Transverse colon (tissue), 4 donors: ENCODE measurements at regions not wholly inside any gene's neighbourhood (a gene's known extent, or its start where the extent isn't known, plus 50 kb on each side); places are given as distances from the start of the nearest gene placed in this dataset.

ENCODE experiments used
- DNase-seq: peaks from one replicate; pipeline ENCODE4 v3.0.0-alpha.2; 2019
- H3K27ac ChIP-seq, 4 donors: fragments of 200-600 bp; sonication (generic); 2 replicates each; pipeline ENCODE4 v1.5.1; 2016 to 2018; ENCODE audit warnings: inconsistent platforms in 4 of 4
- H3K27me3 ChIP-seq: fragments of 200-600 bp; sonication (generic); 2 replicates; pipeline ENCODE4 v1.5.1; 2017; ENCODE audit warnings: inconsistent platforms
- H3K36me3 ChIP-seq, 4 donors: fragments of 200-600 bp; sonication (generic); 2 replicates each; pipeline ENCODE4 v1.5.1; 2017 to 2019; ENCODE audit warnings: inconsistent platforms in 4 of 4
- H3K4me1 ChIP-seq, 4 donors: fragments of 200-600 bp; sonication (generic); 2 replicates each; pipeline ENCODE4 v1.5.1; 2017 to 2020; ENCODE audit warnings: inconsistent platforms in 4 of 4
- H3K4me3 ChIP-seq, 4 donors: fragments of 200-600 bp; sonication (generic); 1 replicate in 1 of 4; 2 replicates in 3 of 4; pipeline versions ENCODE4 v1.5.1 to v1.6.1; 2017 to 2019; ENCODE audit warnings: inconsistent platforms in 4 of 4
- H3K9me3 ChIP-seq, 2 donors: fragments of 200-600 bp; sonication (generic); 2 replicates each; pipeline ENCODE4 v1.5.1; 2017 to 2019; ENCODE audit warnings: inconsistent platforms in 2 of 2
- EP300 ChIP-seq: sonication (generic); formaldehyde crosslinking; IDR thresholded peaks from one replicate; pipeline ENCODE4 v1.6.1; 2017; ENCODE audit warnings: antibody characterized with exemption, low read depth
- POLR2A ChIP-seq: fragments of 450-650 bp; IDR thresholded peaks from one replicate; pipeline ENCODE4 v1.6.1; 2016; ENCODE audit warnings: antibody characterized with exemption, mild to moderate bottlenecking, moderate library complexity
- POLR2AphosphoS5 ChIP-seq, 3 donors: sonication (generic); formaldehyde crosslinking; IDR thresholded peaks; one replicate each; pipeline ENCODE4 v1.6.1; 2016; ENCODE audit warnings: antibody characterized with exemption in 3 of 3
- WGBS, 2 donors: methylation state at CpG; one replicate each; pipeline ENCODE4 v1.1.5; 2018; ENCODE audit warnings: low coverage in 1 of 2; 5-methylcytosine and 5-hydroxymethylcytosine counted together
- in situ Hi-C, 4 donors: fragments of 200-750 bp; cut with MboI; loops; one replicate each; pipeline versions ENCODE4 v1.15.0 to v1.15.1; 2017; ENCODE audit warnings: low sequenced_read_pairs in 3 of 4, low pct_ligation_motif_present in 1 of 4, low pct_unique_long_range_greater_than_20kb in 1 of 4
- intact Hi-C: fragments of 100-400 bp; cut with DNase I; formaldehyde crosslinking; loops from one replicate; pipeline ENCODE4 v1.15.1; 2023; ENCODE audit warnings: low total_unique reads
- TF ChIP-seq, protein P1 (sequence below), 5 experiments: fragments of 200-600 bp in 3 of 5; fragments of 450-650 bp in 2 of 5; sonication (generic) in 3 of 5; IDR thresholded peaks; 1 replicate in 2 of 5; 2 replicates in 3 of 5; pipeline ENCODE4 v1.5.1; 2016 to 2017; ENCODE audit warnings: antibody characterized with exemption in 5 of 5, inconsistent platforms in 3 of 5, mild to moderate bottlenecking in 2 of 5, moderate library complexity in 1 of 5

DNA sequence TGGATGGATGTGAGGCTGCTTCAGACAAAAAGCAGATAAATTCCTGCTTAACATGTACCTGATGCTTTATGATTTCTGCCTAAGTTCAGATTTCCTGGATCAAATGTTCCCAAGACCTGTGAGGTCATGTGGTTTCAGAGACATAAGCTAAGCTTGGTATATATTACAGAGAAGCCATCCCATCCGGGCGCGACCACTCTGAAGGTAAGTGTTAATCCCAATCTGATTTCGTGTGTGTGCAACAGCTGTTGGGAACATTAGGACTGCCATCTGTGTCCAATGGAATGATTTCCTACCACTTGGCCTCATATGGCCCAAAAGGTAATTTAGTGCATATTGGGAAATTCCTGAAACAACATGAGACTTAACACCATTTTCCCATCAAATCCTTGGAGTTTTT lies 199.1 kb downstream of the HS3ST3B1 start:
- no peak for DNase-seq
- H3K4me1 ChIP-seq, result no peaks in the 10 kb centered on the region
- no peaks in the 10 kb centered on the region for H3K9me3 ChIP-seq
- TF ChIP-seq, protein P1, sequence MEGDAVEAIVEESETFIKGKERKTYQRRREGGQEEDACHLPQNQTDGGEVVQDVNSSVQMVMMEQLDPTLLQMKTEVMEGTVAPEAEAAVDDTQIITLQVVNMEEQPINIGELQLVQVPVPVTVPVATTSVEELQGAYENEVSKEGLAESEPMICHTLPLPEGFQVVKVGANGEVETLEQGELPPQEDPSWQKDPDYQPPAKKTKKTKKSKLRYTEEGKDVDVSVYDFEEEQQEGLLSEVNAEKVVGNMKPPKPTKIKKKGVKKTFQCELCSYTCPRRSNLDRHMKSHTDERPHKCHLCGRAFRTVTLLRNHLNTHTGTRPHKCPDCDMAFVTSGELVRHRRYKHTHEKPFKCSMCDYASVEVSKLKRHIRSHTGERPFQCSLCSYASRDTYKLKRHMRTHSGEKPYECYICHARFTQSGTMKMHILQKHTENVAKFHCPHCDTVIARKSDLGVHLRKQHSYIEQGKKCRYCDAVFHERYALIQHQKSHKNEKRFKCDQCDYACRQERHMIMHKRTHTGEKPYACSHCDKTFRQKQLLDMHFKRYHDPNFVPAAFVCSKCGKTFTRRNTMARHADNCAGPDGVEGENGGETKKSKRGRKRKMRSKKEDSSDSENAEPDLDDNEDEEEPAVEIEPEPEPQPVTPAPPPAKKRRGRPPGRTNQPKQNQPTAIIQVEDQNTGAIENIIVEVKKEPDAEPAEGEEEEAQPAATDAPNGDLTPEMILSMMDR (IDR thresholded peaks at IDR 0.05), result no peak
- no peak for TF ChIP-seq EP300
- no peak for TF ChIP-seq POLR2AphosphoS5 (IDR thresholded peaks at IDR 0.05)
- TF ChIP-seq POLR2A, result no peak
- intact Hi-C loops, result no loop called here
- no peak overlapping the region for H3K27ac ChIP-seq
- H3K27me3 ChIP-seq, result no peaks in the 10 kb centered on the region
- no peak overlapping the region for H3K4me3 ChIP-seq
- in situ Hi-C loops, result loop anchor here in 1 of 4 donors (25.0 kb wide), 1 partner anchor 87 kb away; no protein-coding TSS in a partner anchor
- 72 to 75% methylated on average over 4 of the region's 4 CpGs for WGBS, 2 donors
- H3K36me3 ChIP-seq, result no peaks in the 10 kb centered on the region

DNA sequence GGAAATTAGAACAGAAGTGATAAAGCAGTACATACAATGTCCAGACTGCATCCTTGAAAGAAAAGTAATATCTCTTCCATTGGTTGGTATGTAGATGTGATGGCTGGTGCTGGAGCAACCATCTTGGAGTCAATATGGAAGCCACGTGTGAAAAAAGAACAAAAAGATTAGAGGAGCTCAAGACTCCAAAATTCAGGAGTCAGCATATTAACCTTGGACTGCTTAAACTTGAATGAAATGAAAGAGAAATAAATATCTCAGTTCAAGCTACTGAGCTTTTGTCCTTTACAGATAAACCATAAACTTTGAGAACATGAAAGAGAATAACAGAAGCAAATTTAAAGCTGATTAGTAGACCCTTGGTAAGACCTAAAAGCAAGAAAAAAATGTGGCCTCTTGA lies 197.9 kb downstream of the HS3ST3B1 start:
- H3K4me1 ChIP-seq, result no peaks in the 10 kb centered on the region
- intact Hi-C loops (no loop called here), in situ Hi-C loops (loop anchor here in 1 of 4 donors (25.0 kb wide), 1 partner anchor 88 kb away; no protein-coding TSS in a partner anchor)
- no peaks in the 10 kb centered on the region for H3K9me3 ChIP-seq
- H3K4me3 ChIP-seq, result no peak overlapping the region
- no peaks in the 10 kb centered on the region for H3K27me3 ChIP-seq
- H3K27ac ChIP-seq, result no peak overlapping the region
- H3K36me3 ChIP-seq, result no peaks in the 10 kb centered on the region
- DNase-seq, result no peak
- 56 to 85% methylated on average over 1 of the region's 1 CpG for WGBS, 2 donors
- TF ChIP-seq EP300, result no peak
- TF ChIP-seq POLR2AphosphoS5 (IDR thresholded peaks at IDR 0.05), result no peak
- TF ChIP-seq POLR2A, result no peak
- TF ChIP-seq, protein P1 (IDR thresholded peaks at IDR 0.05), result no peak

DNA sequence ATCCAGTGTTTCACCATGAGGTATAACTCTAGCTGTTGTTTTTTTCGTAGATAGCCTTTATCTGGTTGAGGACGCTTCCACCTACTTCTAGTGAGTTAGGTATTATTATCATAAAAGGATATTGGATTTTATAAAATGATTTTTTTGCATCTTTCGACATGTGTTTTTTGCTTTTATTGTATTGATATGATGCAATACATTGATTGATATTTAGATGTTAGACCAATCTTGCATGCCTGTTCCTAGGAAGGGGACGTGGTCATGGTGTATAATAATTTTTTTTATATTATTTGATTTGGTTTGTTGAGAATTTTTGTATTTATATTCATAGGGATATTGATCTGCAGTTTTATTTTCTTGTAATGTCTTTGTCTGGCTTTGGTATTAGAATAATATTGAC lies 193.3 kb downstream of the HS3ST3B1 start:
- in situ Hi-C loops, result loop anchor here in 1 of 4 donors (25.0 kb wide), 1 partner anchor 93 kb away; no protein-coding TSS in a partner anchor
- TF ChIP-seq, protein P1 (IDR thresholded peaks at IDR 0.05), result no peak
- TF ChIP-seq POLR2A (no peak), POLR2AphosphoS5 (IDR thresholded peaks at IDR 0.05) (no peak), EP300 (no peak)
- no peak for DNase-seq

DNA sequence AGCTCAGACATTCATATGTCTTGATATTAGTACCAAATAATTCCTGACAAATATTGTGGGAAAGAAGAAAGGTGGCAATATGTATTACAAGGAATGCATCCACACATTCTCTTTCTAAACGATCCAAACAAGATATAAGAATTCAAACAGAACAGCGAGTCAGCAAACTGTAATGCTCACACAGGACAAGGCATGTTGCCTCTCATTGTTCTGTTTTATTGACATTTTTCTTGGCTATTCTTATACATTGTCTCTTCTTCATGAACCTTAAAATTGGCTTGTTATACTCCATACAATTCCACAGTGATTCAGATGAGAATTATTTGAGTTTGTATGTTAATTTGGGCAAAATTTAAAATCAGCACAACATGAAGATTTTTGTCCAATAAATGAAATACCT lies 189.1 kb downstream of the HS3ST3B1 start:
- intact Hi-C loops, result no loop called here
- TF ChIP-seq EP300, result no peak
- TF ChIP-seq POLR2AphosphoS5 (IDR thresholded peaks at IDR 0.05), result no peak
- no peak for TF ChIP-seq POLR2A
- TF ChIP-seq, protein P1 (IDR thresholded peaks at IDR 0.05), result no peak
- WGBS, 2 donors, result 83 to 96% methylated on average over 2 of the region's 2 CpGs
- H3K36me3 ChIP-seq, result no peaks in the 10 kb centered on the region
- in situ Hi-C loops, result loop anchor here in 1 of 4 donors (25.0 kb wide), 1 partner anchor 97 kb away; no protein-coding TSS in a partner anchor
- H3K4me3 ChIP-seq, result no peak overlapping the region
- no peaks in the 10 kb centered on the region for H3K9me3 ChIP-seq
- no peak overlapping the region for H3K27ac ChIP-seq
- DNase-seq, result no peak
- H3K27me3 ChIP-seq, result no peaks in the 10 kb centered on the region
- H3K4me1 ChIP-seq, result no peaks in the 10 kb centered on the region

More for the DNA sequence above, 193.3 kb downstream of the HS3ST3B1 start:
- intact Hi-C loops, result no loop called here
- no peaks in the 10 kb centered on the region for H3K9me3 ChIP-seq
- 63 to 78% methylated on average over 4 of the region's 4 CpGs for WGBS, 2 donors
- no peak overlapping the region for H3K4me3 ChIP-seq
- no peaks in the 10 kb centered on the region for H3K4me1 ChIP-seq
- no peaks in the 10 kb centered on the region for H3K27me3 ChIP-seq
- H3K27ac ChIP-seq, result no peak overlapping the region
- no peaks in the 10 kb centered on the region for H3K36me3 ChIP-seq
